Lung (tissue), 11 donors: ENCODE measurements at regions not wholly inside any gene's neighbourhood (a gene's known extent, or its start where the extent isn't known, plus 50 kb on each side); places are given as distances from the start of the nearest gene placed in this dataset.
"Not testable (repeated sequence)": the region's sequence is repeated elsewhere in the genome, so short reads cannot be mapped to it uniquely, and the experiment has no call there.

ENCODE experiments used
- ATAC-seq: fragments of 200-7000 bp; cut with Tn5 transposase; one replicate; pipeline ENCODE4 v1.9.1; 2020; ENCODE audit warnings: moderate number of reproducible peaks; ENCODE audit not compliant: insufficient read depth, low FRiP score
- DNase-seq, 3 donors: peaks; one replicate each; pipeline ENCODE4 v3.0.0-alpha.2; 2013 to 2017
- H3K27ac ChIP-seq, 2 donors: one replicate each; pipeline ENCODE4 v1.5.1; 2013; ENCODE audit warnings: mild to moderate bottlenecking in 2 of 2, moderate library complexity in 2 of 2, control low read depth in 1 of 2, inconsistent platforms in 1 of 2, low read depth in 1 of 2, low read length in 1 of 2
- H3K27me3 ChIP-seq, 3 donors: one replicate each; pipeline ENCODE4 v1.5.1; 2013; ENCODE audit warnings: low read length in 2 of 3; ENCODE audit not compliant: control insufficient read depth in 3 of 3, insufficient read depth in 3 of 3
- H3K36me3 ChIP-seq, 4 donors: one replicate each; pipeline ENCODE4 v1.5.1; 2013; ENCODE audit warnings: low read length in 4 of 4, mild to moderate bottlenecking in 1 of 4, moderate library complexity in 1 of 4; ENCODE audit not compliant: control insufficient read depth in 4 of 4, insufficient read depth in 4 of 4
- H3K4me1 ChIP-seq, 5 donors: one replicate each; pipeline ENCODE4 v1.5.1; 2013; ENCODE audit warnings: low read length in 5 of 5, mild to moderate bottlenecking in 2 of 5, moderate library complexity in 1 of 5; ENCODE audit not compliant: control insufficient read depth in 5 of 5, insufficient read depth in 5 of 5
- H3K4me3 ChIP-seq: one replicate; pipeline ENCODE4 v1.5.1; 2013; ENCODE audit warnings: mild to moderate bottlenecking, control low read depth, moderate library complexity
- H3K9ac ChIP-seq, 2 donors: one replicate each; pipeline ENCODE4 v1.5.1; 2013; ENCODE audit warnings: low read length in 2 of 2, control low read depth in 1 of 2; ENCODE audit not compliant: insufficient read depth in 1 of 2
- H3K9me3 ChIP-seq, 4 donors: one replicate each; pipeline ENCODE4 v1.5.1; 2013; ENCODE audit warnings: low read length in 3 of 4, mild to moderate bottlenecking in 1 of 4, moderate library complexity in 1 of 4; ENCODE audit not compliant: control insufficient read depth in 4 of 4, insufficient read depth in 3 of 4
- CTCF ChIP-seq: IDR thresholded peaks from 2 replicates; pipeline ENCODE4 v1.5.1; 2012; ENCODE audit warnings: mild to moderate bottlenecking; ENCODE audit errors: control extremely low read depth, extremely low read depth
- WGBS, 2 donors: extraction: QIAGEN DNeasy Blood & Tissue Kit; methylation state at CpG; one replicate each; pipeline ENCODE4 v1.1.7; 2013; 5-methylcytosine and 5-hydroxymethylcytosine counted together
- donor health status: control.
- donor health status: control.
- donor health status: Bipolar disorder and iron deficiency.
- donor health status: healthy.
- donor health status: DM: yes; HTN: yes; CAD: no.

DNA sequence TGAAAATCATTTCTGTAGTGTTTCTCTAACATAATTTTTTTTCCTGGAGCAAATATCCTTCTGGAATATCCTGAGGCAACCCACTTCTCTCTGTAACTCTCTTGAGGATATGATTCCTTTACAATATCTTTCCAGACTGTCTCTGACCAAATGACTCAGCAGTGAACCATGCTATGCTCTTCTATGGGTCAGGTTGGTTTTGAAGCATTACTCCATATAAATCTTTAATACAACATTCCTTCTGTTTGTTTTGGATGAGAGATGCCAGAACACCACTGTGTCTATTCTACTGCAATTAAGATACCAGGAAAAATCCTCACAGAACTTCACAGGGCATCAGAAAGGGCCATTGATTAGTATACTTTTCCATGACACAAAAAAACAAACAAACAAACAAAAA, 626.4 kb upstream of the ZNF385D start:
- no peak for TF ChIP-seq CTCF
- no peak for ATAC-seq
- Histone ChIP-seq H3K4me1 (peaks cover 0 to 15% (median 0%) of the 10 kb centered on the region in 5 donors), H3K9me3 (peaks cover 0 to 4% (median 0%) of the 10 kb centered on the region in 4 donors), H3K9ac (no peak overlapping the region), H3K27ac (no peak overlapping the region), H3K36me3 (no peaks in the 10 kb centered on the region), H3K27me3 (peaks cover 0 to 15% (median 0%) of the 10 kb centered on the region in 3 donors), H3K4me3 (no peak overlapping the region)
- no peak for DNase-seq

GRCh38 chr3:22378869-22379268, 627.9 kb upstream of the ZNF385D start:
- H3K9me3 ChIP-seq = no peaks in the 10 kb centered on the region
- no peak overlapping the region for H3K9ac ChIP-seq
- no peak overlapping the region for H3K27ac ChIP-seq
- no peak for TF ChIP-seq CTCF
- no peak for ATAC-seq
- peaks cover 0 to 4% (median 0%) of the 10 kb centered on the region in 5 donors for H3K4me1 ChIP-seq
- no peak overlapping the region for H3K4me3 ChIP-seq
- DNase-seq = no peak
- no peaks in the 10 kb centered on the region for H3K36me3 ChIP-seq
- peaks cover 0 to 7% (median 0%) of the 10 kb centered on the region in 3 donors for H3K27me3 ChIP-seq

DNA sequence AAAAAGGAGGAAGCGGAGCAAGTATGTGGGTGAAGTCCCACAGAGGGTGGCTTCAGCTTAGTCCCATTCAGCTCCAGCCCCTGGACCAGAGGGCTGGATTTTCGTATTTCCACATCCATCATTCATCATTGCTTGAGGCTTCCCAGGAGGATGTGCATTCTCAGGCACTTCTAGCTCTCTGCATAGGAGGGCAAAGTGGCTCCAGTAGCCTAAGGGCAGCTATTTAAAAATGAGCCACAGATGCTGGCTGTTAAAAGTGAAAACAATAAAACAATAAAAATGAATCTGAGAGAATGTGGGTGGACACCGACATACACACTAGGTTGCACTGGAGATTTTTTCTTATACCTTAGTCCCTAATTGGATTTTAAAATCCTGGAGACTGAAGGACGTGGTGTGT, 629.2 kb upstream of the ZNF385D start:
- Histone ChIP-seq H3K4me3 (no peak overlapping the region), H3K9ac (no peak overlapping the region), H3K27me3 (peaks cover 0 to 7% (median 0%) of the 10 kb centered on the region in 3 donors), H3K36me3 (no peaks in the 10 kb centered on the region), H3K9me3 (no peaks in the 10 kb centered on the region), H3K27ac (no peak overlapping the region), H3K4me1 (no peaks in the 10 kb centered on the region)
- DNase-seq = no peak
- 77 to 80% methylated on average over 4 of the region's 4 CpGs for WGBS, 2 donors
- TF ChIP-seq CTCF = no peak
- no peak for ATAC-seq

DNA sequence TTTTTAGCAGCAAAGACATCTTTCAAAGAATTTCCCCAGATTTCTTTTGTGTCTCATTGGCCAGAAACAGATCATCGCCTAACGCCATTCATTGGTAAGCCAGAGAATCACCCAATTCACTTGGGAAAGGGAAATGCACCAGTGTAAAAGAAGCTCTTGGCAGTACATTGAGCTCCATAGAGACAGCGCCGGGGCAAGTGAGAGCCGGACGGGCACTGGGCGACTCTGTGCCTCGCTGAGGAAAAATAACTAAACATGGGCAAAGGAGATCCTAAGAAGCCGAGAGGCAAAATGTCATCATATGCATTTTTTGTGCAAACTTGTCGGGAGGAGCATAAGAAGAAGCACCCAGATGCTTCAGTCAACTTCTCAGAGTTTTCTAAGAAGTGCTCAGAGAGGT, 630.6 kb upstream of the ZNF385D start:
- ATAC-seq, DNase-seq, H3K27me3 ChIP-seq, H3K36me3 ChIP-seq, H3K4me1 ChIP-seq, H3K4me3 ChIP-seq, H3K27ac ChIP-seq, H3K9me3 ChIP-seq, H3K9ac ChIP-seq: not testable (repeated sequence)
- whole genome bisulfite sequencing, 2 donors = 72 to 78% methylated on average over 10 of the region's 10 CpGs
